Activated CD8-positive, alpha-beta memory T cell treated with anti-CD3 and anti-CD28 coated beads for 1 hour (primary cell): ENCODE measurements at regions not wholly inside any gene's neighbourhood (a gene's known extent, or its start where the extent isn't known, plus 50 kb on each side); places are given as distances from the start of the nearest gene placed in this dataset.

Source experiments
- DNase-seq, 2 donors: peaks; one replicate each; pipeline ENCODE4 v3.0.0-alpha.2; 2020; ENCODE audit warnings: low read depth in 1 of 2; ENCODE audit errors: extremely low read depth in 1 of 2

DNA sequence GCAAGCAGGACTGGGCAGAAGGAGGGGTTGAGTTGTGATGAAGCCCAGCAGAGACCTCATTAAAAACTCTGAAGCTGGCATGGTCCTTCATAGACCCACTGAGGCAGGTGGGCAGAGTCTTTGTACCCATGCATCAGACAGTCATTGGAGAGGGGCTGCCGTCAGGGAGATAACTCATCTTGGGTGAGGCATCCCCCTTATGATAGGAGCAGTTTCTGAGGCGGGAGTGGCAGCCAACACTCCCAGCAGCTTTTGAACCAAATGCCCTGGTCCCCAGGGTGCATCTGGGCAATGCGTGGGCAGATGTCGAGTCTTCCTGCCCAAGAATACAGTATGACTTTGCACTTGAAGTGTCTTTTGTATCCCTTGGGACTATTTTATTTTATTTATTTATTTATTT is 68.1 kb downstream of the HTR5A start:
- no peak for DNase-seq

GRCh38 chr7:155141562-155141961 is 71.4 kb downstream of the HTR5A start:
- DNase-seq: no peak

DNA sequence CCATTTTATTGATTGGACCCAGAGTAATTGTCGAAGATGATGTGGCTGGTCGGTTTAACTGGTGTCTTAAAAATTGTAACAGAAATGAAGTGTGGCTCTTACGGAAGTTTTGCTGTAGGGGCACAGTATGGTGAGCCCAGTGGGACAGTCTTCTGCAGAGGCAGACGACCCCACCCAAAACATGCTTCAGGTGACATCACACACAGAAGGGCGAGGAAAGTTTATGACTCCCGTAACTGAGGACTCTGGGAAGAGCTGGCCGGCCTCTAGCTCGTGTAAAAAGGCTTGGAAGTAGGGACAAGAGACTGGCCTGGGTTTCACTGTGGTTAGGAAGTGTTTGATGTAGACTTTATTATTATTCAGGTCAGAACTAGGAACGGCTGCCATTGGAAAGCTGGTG is 73.3 kb downstream of the HTR5A start:
- DNase-seq: no peak

- no peak for DNase-seq
These were observed 74.2 kb downstream of the HTR5A start for GRCh38 chr7:155144371-155144770.

DNA sequence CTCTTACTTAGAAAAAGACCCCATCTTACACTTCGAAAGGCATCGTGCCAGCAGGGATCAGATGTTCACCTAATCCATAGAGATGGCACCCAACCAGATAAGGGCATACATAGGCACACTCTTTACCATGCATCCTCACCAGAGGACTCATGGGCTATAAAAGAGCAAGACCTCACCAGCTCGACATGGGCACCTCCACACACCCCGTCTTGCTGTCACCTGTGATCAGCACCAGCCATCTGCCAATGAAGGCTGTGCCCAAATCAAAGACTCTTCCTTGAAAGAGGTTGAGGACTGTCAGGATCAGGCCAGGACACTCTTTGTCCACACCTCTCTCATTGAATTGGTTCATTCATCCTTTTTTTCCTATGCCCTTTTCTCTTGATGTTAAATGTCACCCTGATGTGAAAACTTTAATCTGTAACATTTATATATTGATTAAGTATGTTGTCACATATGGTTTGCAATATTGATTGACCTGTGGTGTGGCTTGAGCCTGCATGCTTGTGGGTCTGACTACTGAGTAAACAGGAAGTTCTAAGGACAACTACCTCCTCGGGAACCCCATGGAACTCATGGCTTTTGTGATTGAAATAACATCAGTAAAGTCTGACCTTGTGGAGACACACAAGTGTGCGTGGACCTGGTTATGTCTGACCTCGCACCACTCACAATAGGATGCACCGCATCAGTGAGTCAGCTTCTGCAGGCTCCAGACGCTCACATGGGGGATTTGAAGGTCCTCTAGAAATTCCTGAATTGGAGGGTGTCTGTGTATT is 75.5 kb downstream of the HTR5A start:
- DNase-seq: no peak

- no peak for DNase-seq
These were observed 77.0 kb downstream of the HTR5A start for GRCh38 chr7:155147172-155147571.

GRCh38 chr7:155147624-155148023 is 77.5 kb downstream of the HTR5A start:
- no peak for DNase-seq

GRCh38 chr7:155153676-155154075 is 83.6 kb downstream of the HTR5A start:
- DNase-seq: no peak

- no peak for DNase-seq
These were observed 84.5 kb downstream of the HTR5A start for GRCh38 chr7:155154586-155154985.

DNA sequence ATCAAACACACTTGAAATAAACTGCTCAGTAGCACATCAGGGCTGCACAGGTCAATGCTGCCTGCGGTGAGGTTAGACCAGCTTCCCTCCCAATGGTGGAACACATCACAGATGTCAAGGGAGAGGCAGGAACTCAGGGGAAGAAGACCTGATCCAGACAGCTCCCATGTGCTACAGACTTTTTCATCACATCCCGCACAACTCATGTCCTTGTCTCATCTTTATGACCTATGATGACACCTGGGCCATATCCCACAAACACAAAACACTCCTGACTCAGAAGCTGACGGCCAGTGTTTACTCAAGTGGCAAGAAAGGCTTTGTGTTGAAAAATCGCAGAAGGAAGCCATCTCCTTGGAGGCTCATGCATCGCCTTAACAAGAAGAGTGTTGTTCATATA is 91.6 kb downstream of the HTR5A start:
- no peak for DNase-seq

DNA sequence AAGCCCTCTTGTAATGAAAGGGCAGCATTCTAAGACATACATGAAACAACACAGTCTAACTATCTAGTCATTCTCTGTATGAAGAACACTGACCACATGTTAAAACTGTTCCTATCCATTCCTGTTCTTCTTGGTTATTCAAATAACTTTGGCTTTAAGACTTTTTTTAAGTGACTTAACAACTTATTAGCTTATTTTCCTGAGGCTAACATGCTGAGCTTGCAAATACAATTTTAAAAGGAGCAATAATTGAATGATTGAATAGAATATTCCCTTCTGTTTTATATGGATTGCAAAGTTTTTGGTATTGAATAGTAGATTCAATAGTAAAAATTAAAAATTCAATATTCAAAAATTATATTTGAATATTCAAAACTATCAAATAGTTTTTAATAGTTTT is 92.3 kb downstream of the HTR5A start:
- DNase-seq: no peak

GRCh38 chr7:155163696-155164095 is 93.6 kb downstream of the HTR5A start:
- no peak for DNase-seq

DNA sequence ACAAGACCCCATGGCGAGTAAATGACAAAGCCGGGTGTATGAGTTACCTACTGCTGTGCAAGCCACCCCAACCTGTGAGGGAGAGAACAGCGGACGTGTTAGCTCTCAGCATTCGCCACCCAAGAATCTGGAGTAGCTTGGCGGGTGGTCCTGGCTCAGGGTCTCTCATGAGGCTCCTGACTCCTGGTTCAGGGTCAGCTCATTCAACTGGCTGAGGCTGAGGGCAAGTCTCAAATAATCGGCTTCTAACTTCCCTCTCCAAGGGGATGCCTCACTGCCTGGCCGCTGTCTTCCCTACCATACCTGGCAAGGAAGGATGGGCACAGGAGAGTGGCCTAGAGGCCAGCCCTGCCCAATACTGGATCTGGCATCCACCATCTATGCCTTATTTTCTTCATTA is 94.2 kb downstream of the HTR5A start:
- DNase-seq: no peak

GRCh38 chr7:155166108-155166507 is 96.0 kb downstream of the HTR5A start:
- DNase-seq: no peak

DNA sequence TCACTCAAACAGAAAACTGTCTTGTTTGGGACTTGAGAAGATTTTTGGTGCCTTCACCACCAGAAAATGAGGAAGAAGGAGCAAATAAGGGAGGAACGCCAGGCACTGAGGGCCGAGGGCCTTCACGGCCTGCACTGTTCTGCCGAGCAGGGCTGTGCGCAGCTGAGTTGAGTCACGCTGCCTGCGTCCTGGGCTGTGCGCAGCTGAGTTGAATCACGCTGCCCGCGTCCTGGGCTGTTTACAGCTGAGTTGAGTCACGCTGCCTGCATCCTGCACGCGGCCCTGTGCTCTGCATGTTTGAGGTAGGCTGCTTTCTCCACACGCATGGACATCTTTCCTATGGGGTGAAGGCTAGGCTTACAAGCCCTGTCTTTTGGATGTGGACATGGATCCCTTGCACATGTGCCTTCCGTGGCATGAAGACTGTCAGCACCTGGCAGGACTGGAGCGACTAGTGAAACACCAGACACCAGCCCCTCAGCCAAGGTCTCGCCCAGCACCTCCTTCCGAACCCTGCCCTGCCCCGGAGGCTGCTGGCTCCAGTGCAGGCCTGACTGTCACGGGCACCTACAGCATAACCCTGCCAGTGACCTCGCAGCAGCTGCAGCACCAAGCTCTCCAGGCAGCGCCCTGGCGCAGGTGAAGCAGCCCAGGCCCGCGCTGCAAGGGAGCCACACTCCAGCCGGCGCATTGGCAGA is 96.7 kb downstream of the HTR5A start:
- no peak for DNase-seq

GRCh38 chr7:155167706-155168365 is 97.7 kb downstream of the HTR5A start:
- no peak for DNase-seq

- DNase-seq: no peak
These were observed 98.7 kb downstream of the HTR5A start for GRCh38 chr7:155168597-155169480.

DNA sequence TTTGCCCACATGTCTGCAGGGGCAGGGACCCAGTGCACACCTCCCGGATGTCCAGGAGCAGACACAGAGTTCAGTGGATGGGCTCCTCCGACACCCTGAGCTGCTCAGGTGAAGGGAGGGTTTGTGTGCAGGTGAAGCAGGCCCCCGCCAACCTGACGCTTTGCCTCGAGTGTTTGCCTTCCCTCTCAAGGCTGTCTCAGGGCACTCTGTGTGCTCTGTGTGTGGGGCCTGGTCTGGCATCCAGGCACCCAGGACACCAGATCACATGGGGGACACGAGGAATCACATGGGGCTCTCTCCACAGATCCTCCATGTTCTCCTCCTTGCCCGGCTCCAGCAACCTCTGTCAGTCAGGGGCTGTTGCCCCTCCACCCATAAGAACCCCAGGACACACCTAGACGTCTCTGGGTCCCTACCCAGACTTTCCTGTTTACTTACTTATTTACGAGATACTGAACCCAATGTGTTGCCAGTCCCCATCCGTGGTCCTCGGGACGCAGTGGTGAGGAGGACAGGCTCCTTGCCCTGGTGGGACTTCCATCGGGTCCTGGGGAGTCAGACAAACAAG is 99.5 kb downstream of the HTR5A start:
- no peak for DNase-seq

GRCh38 chr7:155170331-155170730 is 100.2 kb downstream of the HTR5A start:
- DNase-seq: no peak

- no peak for DNase-seq
These were observed 102.0 kb downstream of the HTR5A start for GRCh38 chr7:155172141-155172540.

DNA sequence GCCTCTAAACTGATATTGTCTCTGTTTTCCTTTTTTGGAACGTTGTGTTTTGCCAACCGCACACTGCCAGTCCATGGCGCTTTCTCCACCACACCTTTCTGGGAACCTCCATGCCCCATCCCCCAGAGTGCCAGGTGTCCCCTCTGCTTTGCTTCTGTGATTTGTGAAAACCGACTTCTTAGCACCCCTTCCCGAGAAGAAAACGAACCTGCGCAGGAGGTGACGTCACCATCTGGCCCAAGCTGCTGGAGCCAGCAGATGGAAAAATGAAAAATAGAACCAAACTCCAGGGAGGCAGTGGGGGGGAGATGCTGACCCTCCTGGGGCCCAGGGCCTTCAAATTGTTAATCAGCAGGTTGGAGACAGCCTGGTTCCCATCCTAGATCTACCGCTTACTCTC is 103.8 kb downstream of the HTR5A start:
- no peak for DNase-seq
